ENCODE measurements at regions not wholly inside any gene's neighbourhood (a gene's known extent, or its start where the extent isn't known, plus 50 kb on each side); places are given as distances from the start of the nearest gene placed in this dataset.

DNA sequence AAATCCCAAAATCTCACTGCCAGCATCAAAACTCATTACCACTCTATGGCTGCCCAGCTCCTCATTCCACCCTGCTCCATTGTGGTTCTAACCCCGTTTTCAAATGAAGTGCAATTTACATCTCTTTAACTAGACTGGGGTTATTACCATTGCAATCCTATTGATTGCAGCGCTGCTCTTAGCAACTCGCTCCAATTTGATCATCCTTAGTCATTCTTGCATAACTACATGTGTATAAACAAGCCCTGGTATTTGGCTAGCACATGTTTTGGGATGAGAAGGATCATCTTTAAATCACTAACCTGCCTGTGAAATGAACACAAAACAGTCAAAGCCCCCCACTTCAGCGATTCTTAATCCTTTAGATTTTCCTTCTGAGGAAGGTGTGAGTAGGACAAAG lies 340.1 kb upstream of the PPARGC1A start:
- no peak for TF ChIP-seq POLR2A (IDR thresholded peaks at IDR 0.05)
- TF ChIP-seq, protein P1, sequence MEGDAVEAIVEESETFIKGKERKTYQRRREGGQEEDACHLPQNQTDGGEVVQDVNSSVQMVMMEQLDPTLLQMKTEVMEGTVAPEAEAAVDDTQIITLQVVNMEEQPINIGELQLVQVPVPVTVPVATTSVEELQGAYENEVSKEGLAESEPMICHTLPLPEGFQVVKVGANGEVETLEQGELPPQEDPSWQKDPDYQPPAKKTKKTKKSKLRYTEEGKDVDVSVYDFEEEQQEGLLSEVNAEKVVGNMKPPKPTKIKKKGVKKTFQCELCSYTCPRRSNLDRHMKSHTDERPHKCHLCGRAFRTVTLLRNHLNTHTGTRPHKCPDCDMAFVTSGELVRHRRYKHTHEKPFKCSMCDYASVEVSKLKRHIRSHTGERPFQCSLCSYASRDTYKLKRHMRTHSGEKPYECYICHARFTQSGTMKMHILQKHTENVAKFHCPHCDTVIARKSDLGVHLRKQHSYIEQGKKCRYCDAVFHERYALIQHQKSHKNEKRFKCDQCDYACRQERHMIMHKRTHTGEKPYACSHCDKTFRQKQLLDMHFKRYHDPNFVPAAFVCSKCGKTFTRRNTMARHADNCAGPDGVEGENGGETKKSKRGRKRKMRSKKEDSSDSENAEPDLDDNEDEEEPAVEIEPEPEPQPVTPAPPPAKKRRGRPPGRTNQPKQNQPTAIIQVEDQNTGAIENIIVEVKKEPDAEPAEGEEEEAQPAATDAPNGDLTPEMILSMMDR (IDR thresholded peaks at IDR 0.05): no peak
